Lower leg skin (tissue), 4 donors: ENCODE measurements at regions not wholly inside any gene's neighbourhood (a gene's known extent, or its start where the extent isn't known, plus 50 kb on each side); places are given as distances from the start of the nearest gene placed in this dataset.

Source experiments
- DNase-seq, 2 donors: peaks; one replicate each; pipeline ENCODE4 v3.0.0-alpha.2; 2019; ENCODE audit warnings: low spot score in 2 of 2
- H3K4me3 ChIP-seq: fragments of 200-600 bp; sonication (generic); 2 replicates; pipeline ENCODE4 v1.5.1; 2017; ENCODE audit warnings: mild to moderate bottlenecking, low read depth; ENCODE audit not compliant: poor library complexity, severe bottlenecking
- CTCF ChIP-seq, 3 donors: fragments of 450-650 bp; IDR thresholded peaks; one replicate each; pipeline ENCODE4 v1.5.1; 2016; ENCODE audit warnings: antibody characterized with exemption in 3 of 3, mild to moderate bottlenecking in 3 of 3, moderate library complexity in 2 of 3
- POLR2A ChIP-seq, 2 donors: fragments of 450-650 bp; IDR thresholded peaks; one replicate each; pipeline ENCODE4 v1.6.1; 2016 to 2017; ENCODE audit warnings: antibody characterized with exemption in 2 of 2, mild to moderate bottlenecking in 1 of 2, moderate library complexity in 1 of 2
- WGBS, 2 donors: methylation state at CpG; one replicate each; pipeline ENCODE4 v1.1.5; 2018; 5-methylcytosine and 5-hydroxymethylcytosine counted together
- intact Hi-C: fragments of 100-400 bp; cut with DNase I; formaldehyde crosslinking; loops from one replicate; pipeline ENCODE4 v1.15.0; 2023; ENCODE audit warnings: low total_unique reads

GRCh38 chrX:126030021-126030420 is 136.1 kb downstream of the DCAF12L2 start:
- no peak overlapping the region for H3K4me3 ChIP-seq
- DNase-seq: no peak
- WGBS, 2 donors: 62 to 70% methylated on average over 2 to 3 of the region's 4 CpGs
- TF ChIP-seq CTCF (IDR thresholded peaks at IDR 0.05) (no peak), POLR2A (IDR thresholded peaks at IDR 0.05) (no peak)
- intact Hi-C loops: no loop called here

- intact Hi-C loops: no loop called here
- DNase-seq: no peak
- H3K4me3 ChIP-seq: no peak overlapping the region
- WGBS, 2 donors: 56 to 66% methylated on average over 4 of the region's 4 CpGs
- TF ChIP-seq CTCF (IDR thresholded peaks at IDR 0.05): no peak
- no peak for TF ChIP-seq POLR2A (IDR thresholded peaks at IDR 0.05)
These were observed 102.1 kb downstream of the DCAF12L2 start for GRCh38 chrX:126063984-126064383.

GRCh38 chrX:126064901-126065541 is 101.1 kb downstream of the DCAF12L2 start:
- H3K4me3 ChIP-seq: no peak overlapping the region
- no peak for TF ChIP-seq CTCF (IDR thresholded peaks at IDR 0.05)
- TF ChIP-seq POLR2A (IDR thresholded peaks at IDR 0.05): no peak
- peak in 1 of 2 donors; percentile 76 for DNase-seq
- intact Hi-C loops: no loop called here
- 70 to 89% methylated on average over 3 to 7 of the region's 9 CpGs for WGBS, 2 donors

GRCh38 chrX:126065901-126066660 is 100.0 kb downstream of the DCAF12L2 start:
- intact Hi-C loops: no loop called here
- H3K4me3 ChIP-seq: no peak overlapping the region
- 66 to 84% methylated on average over 9 to 17 of the region's 17 CpGs for WGBS, 2 donors
- no peak for DNase-seq
- no peak for TF ChIP-seq POLR2A (IDR thresholded peaks at IDR 0.05)
- no peak for TF ChIP-seq CTCF (IDR thresholded peaks at IDR 0.05)
